ENCODE measurements at regions not wholly inside any gene's neighbourhood (a gene's known extent, or its start where the extent isn't known, plus 50 kb on each side); places are given as distances from the start of the nearest gene placed in this dataset.
"Not testable (repeated sequence)": the region's sequence is repeated elsewhere in the genome, so short reads cannot be mapped to it uniquely, and the experiment has no call there.

DNA sequence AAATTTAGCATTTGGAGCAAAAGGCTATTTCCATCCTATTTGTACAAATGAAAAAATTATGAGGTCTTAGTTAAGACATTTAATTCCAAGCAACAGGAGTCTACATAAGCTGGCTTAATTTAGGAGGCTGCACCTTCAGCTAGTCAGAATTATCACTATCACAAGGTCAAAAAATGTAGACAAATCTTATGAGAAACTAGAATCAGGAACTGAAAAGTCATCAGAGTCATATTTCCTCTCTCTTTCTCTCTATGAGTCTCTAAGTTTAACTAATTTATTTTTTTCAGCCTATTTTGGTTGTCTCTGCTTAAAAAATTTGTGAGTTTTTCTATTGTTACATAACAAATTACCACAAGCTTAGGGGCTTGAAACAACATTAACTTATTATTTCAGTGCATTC lies 807.1 kb upstream of the PRMT6 start:
- DNase-seq (ENCODE audit: low read depth in 2 of 2): no peak

DNA sequence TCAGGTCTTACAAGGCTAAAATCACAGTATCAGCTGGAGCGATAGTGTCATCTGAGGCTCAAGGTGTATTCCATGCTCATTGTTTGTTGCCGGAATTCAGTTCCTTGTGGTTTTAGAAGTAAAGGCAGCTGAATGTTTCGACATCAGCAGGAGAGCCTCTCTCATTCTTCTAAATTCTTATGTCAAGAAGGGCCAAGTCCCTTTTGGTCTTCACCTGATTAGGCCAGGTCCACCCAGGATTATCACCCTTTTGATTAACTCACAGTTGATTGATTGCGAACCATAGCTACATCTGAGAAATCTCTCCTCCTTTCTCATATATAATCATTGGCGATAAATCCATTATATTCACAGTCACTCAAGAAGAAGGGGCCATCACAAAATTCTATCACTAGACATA lies 806.7 kb upstream of the PRMT6 start:
- no peak for DNase-seq (ENCODE audit: low read depth in 2 of 2)

DNA sequence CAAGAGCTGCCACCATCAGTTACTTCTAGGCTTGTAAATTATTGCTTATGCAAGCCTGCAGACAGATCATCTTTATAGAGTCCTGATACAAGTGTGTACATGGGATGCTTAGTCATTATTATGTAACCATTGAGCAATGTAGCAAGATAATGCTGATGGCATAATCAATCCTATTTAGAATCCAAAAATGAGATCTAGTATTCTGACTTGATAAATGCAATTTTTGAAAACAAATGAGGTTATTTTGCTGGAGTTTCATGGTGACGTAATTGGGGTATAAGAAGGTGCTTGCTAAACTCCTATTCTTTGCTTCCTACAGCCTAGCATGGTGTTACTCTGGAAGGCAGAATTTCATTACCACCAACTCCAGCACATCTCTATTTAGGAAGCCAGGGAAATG lies 801.7 kb upstream of the PRMT6 start:
- no peak for DNase-seq (ENCODE audit: low read depth in 2 of 2)

DNA sequence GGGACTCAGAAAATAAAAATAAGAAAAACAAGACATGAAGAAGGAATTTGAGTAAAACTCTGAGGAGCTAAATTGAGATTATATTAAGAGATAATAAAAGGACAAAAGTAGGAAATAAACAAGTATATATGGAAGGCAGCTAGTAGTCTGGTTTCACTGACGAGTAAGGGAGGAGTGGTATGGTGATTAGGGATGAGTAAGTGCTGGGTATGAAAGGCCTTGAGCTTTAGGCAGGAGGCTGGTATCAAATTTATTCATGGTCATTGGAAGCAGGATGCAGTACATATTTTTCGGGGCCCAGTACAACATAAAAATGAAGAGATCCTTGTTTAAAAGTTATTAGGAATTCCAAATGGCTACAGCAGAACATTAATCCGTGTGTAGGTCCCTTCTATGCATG lies 789.7 kb upstream of the PRMT6 start:
- DNase-seq (ENCODE audit: low read depth in 2 of 2): no peak

DNA sequence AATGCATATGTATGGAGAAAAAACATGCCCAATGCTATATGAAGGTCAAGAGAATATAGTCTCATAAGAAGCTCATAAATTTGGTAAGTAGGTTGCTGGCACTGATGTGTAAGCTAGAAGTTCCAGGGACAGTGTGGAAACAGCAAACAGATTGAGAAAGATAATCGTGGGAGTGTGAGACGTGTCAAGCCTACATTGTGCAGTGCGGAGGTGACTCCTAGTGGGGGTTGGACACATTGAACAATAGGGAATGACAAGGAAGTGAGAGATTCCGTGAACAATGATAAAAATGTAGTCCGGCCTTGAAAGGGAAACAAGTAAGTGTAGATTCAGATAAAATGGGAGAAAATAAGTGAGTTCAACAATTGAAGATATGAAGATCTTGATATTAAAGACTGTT lies 788.4 kb upstream of the PRMT6 start:
- no peak for DNase-seq (ENCODE audit: low read depth in 2 of 2)

DNA sequence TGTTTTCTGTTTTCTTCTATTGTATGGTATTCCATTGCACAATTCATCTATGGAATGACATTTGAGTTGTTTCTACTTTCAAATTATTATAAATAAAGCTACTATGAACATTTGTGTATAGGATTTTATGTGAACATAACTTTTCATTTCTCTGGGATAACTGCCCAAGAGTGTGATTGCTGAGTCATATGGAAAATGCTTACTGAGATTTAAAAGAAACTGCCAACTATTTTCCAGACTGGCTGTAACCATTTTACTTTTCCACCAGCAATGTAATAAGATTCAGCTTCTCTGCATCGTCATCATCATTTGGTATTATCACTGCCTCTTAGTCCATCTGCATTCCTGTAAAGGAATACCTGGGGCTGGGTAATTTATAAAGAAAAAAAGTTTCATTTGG lies 779.6 kb upstream of the PRMT6 start:
- DNase-seq (ENCODE audit: low read depth in 2 of 2): no peak

DNA sequence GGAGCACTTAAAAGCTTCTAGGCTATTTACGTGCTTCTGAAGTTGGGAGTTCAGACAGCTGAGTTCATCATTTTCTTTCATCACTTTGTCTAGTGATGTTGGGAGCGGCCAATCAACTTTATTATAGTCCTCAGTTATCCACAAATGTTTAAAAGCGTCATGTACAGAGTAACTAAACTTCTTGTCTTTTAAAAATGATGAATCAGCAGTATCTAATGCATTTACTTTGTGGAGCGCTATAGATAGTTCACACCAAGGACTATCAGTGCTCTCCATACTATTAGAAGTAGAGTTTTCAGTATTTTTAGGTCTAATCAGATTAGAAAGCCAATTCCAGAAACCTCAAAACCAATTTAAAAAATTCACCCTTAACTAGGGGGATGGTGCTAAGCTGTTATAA lies 778.7 kb upstream of the PRMT6 start:
- DNase-seq (ENCODE audit: low read depth in 2 of 2): no peak

DNA sequence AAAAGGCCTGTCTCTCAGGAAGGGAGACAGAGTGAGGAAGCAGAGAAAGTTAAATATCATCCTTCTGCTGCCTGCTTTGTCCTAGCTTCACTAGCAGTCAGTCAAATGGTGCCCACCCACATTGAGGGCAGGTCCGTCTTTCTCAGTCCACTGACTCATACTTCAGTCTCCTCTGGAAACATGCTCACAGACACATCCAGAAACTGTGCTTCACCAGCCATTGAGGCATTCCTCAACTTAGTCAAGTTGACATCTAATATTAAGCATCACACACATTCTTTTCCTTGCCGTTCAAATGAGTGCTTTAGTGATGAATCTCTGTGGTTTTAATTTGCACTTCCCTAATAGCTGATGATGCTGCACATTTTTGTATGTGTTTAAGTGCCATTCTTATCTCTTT lies 777.8 kb upstream of the PRMT6 start:
- DNase-seq (ENCODE audit: low read depth in 2 of 2): no peak

DNA sequence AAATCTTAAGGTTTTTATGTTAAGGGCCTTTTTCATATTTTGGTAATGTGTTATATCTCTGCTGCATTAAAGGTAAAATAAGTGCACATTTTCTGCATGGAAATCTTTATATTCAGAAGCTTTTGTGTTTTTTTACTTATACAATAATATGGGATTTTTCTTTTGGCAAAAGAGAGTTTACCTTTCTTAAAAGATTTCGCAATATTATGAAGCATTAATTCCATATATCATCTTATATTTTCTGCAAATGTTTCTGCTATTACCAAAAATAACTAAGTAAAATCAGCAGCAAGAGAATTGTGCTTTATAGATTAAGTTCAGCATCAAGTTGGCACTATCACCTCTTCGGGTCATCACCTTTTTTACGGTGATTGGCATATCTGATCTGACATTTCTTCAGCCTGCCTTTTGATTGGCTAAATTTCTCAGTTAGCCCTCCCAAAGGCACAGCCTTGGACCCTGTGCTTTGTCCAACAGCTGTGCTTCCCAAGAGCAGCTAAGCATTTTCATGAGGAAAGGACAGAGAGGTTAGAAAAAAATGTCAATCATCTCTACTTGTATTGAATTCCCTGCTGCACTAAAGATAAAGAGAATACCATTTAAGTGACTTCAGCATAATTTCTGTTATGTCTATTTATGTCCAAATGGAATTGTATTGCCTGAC lies 767.1 kb upstream of the PRMT6 start:
- no peak for DNase-seq (ENCODE audit: low read depth in 2 of 2)

DNA sequence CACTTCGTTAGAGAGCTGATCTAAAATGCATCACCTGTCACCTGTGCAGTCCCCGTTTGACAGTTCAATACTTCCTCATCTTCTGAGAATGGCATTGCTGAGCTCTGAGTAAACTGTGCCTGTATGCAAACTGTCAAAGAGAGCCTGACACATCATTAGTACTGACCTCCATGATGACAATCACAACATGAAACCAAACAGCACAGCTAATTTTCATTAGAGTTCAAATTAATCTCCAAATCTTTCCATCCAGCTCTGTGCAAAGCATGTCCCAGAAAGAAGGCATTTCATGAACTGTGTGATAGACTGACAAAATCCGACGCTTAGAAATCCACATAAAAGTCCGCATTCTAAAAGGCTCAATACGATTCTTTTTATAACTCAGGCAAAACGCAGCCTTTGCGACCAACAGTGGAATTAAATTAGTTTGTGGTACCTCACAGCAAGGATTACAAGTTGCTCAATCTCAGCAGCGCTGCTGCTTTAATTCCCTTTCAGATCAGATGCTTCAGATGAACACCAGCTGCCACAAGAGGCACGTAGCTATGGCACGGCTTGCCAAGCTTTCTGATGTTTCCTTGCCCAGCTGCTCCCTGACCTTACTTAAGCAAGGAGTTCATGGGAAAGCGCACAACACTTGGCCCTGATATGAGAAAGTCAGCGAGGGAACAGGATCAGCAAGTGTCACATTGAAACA lies 765.5 kb upstream of the PRMT6 start:
- DNase-seq (ENCODE audit: low read depth in 2 of 2): no peak

DNA sequence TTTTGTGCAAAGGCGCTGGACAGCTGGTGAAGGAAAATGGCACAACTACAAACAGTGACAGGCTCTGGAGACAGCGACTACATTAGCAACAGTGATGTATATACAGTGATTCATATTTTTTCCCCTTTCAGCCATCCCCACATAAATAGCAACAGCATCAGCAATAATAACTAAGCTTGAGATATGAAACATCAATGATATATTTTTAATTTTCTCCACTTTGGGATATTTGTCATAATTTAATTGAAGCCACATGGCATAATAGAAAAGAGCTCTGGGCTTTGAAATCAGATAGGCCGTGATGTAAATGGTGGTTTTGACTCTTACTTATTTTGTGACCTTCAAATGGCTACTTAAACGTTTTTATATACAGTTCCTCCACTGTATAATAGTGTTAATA lies 764.3 kb upstream of the PRMT6 start:
- DNase-seq (ENCODE audit: low read depth in 2 of 2): no peak

DNA sequence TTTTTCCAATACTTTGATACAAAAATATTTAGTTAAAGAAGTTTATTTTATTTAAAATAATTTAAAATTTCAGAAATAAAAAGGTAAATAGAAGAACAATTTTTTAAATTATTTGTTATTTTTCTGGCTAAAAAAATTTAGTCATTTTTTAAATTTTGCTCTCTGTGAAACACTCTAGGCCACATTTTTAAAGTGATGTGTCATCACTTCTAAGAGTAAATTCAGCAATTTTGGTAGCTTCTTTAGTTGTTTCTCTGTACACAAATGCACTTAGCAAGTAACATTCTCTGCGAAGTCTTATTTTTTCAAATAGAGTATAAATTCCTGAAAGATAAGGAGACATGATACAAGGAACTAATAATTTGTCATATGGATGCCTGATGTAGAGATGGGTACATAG lies 760.0 kb upstream of the PRMT6 start:
- no peak for DNase-seq (ENCODE audit: low read depth in 2 of 2)

DNA sequence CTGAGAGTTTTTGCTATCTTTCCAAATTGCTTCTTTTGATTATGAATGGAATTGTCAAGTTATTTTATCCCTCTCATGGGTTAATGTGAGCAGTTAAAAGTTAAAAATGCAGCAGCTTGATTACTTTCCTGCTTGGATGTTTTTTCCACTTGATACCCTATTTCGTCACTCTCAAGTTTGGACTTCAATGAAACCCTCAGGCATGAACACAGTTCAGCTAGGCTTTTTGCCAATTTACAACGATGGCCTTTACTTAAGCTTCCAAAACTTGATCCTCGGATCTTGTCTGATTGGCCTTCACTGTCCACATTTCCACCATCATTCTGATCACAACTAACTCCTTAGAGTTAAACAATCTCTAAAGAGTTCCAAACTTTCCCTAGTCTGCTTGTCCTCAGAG lies 752.4 kb upstream of the PRMT6 start:
- DNase-seq (ENCODE audit: low read depth in 2 of 2): no peak

DNA sequence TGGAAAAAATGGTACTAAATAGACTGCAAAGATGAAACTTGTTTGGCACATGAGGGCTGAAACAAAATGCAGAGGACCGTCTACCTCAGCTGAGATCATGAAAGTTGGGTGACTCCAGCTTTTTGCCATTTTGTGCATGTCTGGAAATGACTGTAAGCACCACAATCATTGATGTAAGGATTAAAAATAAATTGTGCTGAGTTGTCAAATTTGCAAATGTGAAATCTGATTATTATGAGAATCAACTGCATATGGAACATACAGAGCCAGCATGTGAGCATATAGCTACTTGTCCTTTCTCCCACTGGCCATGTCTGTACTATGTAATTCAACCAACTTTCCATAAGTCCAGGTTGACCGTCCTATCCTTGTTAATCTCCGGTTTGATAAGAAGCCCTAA lies 736.9 kb upstream of the PRMT6 start:
- DNase-seq (ENCODE audit: low read depth in 2 of 2): no peak

DNA sequence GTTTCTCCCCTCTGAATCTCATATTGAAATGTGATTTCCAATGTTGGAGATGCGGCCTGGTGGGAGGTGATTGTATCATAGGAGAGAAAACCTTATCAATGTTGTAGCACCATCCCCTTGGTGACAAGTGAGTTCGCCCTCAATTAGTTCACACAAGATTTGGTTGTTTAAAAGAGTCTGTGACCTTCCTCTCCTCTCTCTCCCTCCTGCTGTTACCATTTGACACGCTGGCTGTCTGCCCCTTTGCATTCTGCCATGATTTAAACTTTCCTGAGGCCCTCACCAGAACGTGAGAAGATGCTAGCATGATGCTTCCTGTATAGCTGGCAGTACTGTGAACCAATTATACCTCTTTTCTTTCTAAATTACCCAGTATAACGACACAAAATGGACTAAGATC lies 730.9 kb upstream of the PRMT6 start:
- DNase-seq (ENCODE audit: low read depth in 2 of 2): no peak

DNA sequence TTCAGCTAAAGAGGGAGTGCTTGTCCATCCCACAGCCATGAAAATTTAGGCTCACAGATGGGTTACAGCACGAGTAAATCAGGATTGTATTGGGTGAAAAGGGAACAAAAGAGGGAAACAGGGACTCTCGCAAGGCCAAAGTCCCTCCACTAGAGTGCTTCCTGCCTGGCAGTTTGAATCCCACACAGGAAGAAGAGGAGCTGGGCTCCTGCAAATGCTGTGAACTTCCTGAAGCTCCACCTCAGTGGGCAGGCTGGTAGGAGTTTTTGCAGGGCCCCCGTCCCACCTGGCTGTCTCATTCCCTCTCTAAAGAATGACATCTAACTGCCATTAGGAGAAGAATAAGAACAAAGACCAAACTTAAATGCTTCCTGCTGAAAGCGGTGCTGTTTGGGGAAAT lies 712.0 kb upstream of the PRMT6 start:
- DNase-seq (ENCODE audit: low read depth in 2 of 2): no peak

DNA sequence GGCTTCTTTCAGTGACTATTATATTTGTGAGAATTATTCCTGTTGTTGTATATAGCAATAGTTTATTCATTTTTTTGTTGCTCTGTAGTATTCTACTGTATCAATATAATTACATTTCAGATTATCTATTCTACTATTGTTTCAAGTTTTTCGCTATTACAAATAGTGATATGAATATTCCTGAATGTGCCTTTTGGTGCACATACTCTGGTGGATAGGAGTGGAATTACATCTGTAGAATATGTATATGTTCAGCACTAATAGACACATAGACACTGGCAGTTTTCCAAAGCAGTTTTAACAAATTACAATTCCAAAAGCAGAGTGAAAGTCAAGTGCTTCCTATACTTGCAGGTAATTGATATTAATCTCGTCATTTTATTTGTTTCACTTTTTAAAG lies 696.2 kb upstream of the PRMT6 start:
- DNase-seq (ENCODE audit: low read depth in 2 of 2): no peak

DNA sequence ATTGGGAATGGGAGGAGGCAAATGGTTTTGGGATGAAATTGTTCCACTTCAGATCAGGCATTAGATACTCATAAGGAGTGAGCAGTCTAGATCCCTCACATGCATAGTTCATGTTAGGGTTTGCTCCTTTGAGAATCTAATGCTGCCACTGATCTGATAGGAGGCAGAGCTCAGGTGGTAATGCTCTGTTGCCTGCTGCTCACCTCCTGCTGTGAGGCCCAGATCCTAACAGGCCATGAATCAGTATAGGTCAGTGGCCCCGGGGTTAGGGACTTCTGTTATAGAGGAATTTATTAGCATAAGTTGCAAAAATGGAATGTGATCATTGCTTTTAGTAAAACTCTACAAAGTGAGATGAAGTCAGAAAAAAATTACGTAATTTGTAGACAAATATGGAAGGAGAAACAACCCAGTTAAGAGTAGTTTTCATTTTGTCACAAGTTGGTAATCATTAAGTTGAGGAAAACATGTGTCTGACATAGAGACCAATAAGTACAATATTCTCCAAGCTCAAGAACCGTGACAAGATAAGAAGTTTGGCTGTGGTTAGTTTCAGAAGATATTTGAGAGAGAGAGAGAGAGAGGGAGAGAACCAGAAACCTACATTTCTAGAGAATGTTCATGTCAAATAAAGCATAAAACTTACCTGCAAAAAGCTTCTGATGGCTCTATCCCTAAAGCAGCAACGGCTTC lies 689.7 kb upstream of the PRMT6 start:
- no peak for DNase-seq (ENCODE audit: low read depth in 2 of 2)

DNA sequence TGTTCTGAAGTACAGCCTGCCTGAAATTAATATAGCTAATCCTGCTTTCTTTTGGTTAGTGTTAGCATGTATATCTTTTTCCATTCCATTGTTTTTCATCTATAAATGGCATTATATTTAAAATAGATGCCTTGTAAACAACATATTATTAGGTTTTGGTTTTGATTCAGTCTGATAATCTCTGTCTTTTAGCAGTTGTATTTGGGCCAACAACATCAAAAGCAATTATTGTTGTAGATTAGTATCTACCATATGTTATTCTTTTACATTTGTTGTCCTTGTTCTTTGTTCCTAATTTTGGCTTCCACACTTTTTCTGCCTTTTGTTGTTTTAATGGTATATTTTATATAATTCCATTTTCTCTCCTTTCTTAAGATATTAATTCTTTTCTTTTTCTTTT lies 678.2 kb upstream of the PRMT6 start:
- DNase-seq (ENCODE audit: low read depth in 2 of 2): no peak

DNA sequence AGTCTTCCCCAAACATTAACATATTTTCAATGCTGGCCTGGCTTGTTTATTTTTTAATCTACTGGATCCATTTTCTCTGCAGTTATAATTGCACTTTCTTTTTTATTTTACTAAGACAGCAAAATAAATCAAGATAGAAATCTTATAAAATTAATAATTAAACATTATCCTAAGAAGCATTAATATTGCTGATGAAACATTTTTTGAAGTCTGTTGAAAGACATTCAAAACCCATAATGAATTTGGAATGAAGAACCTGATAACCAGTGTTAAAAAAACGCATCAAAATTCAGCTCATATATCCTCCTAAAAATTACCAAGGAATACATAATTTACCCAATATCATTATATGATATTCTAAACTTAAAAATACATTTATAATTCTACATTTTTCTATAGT lies 675.7 kb upstream of the PRMT6 start:
- no peak for DNase-seq (ENCODE audit: low read depth in 2 of 2)

DNA sequence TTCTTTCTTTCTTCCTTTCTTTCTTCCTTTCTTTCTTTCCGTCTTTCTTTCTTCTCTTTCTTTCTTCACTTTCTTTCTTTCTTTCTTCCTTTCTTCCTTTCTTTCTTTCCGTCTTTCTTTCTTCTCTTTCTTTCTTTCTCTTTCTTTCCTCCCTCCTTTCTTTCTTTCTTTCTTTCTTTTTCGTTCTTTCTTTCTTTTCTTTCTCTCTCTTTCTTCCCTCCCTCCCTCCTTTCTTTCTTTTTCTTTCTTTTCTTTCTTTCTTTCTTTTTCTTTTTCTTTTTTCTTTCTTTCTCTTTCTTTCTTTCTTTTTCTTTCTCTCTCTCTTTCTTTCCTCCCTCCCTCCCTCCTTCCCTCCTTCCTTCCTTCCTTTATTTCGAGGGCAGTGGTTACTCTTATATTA lies 667.3 kb upstream of the PRMT6 start:
- DNase-seq (ENCODE audit: low read depth in 2 of 2): not testable (repeated sequence)

DNA sequence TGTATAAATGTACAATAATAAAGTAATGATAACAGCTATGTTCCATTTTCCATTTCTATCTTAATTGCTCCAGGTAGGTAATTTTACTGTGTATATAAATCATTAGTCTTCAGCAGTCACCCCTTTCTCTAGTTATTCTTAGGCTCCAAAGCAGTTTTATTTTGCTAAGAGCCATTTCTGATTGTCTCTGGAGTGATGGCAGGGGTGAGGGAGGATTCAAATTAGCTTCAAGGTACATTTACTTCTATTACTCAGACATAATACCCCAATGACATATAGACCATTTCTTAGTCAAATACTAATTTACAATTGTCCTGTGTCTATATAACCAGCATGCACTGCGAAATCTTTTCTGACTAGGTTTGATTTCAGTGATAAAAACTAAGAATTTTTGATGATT lies 663.4 kb upstream of the PRMT6 start:
- DNase-seq (ENCODE audit: low read depth in 2 of 2): no peak

DNA sequence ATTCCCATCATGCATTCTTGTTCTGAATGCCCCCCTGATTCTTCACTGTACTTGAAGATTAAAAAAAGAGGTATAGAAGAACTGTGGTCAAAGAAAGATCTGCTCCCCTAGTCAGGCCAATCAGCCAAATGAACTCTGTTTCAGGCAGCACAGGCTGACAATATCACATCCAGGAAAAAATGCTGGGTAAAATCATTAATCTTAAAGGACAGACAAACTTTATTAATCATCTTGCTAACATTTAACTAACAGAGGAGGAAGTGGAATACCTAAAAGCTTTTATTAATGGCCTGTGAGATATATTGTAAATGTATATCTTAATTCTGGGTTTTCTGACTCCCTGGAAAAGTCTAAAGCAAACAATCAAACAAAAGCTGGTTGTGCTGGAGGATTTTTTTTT lies 660.5 kb upstream of the PRMT6 start:
- DNase-seq (ENCODE audit: low read depth in 2 of 2): no peak
